ENCODE measurements at regions not wholly inside any gene's neighbourhood (a gene's known extent, or its start where the extent isn't known, plus 50 kb on each side); places are given as distances from the start of the nearest gene placed in this dataset.

- TF ChIP-seq CTCF (IDR thresholded peaks at IDR 0.05) = no peak
- TF ChIP-seq POLR2A (IDR thresholded peaks at IDR 0.05) = no peak
Measured at GRCh38 chr2:220117025-220117424, 489.6 kb downstream of the SLC4A3 start.
